HCT116 (cell line): ENCODE measurements at regions not wholly inside any gene's neighbourhood (a gene's known extent, or its start where the extent isn't known, plus 50 kb on each side); places are given as distances from the start of the nearest gene placed in this dataset.
"Not testable (repeated sequence)": the region's sequence is repeated elsewhere in the genome, so short reads cannot be mapped to it uniquely, and the experiment has no call there.

Experiments
- CTCF ChIP-seq, 3 experiments: fragments of 200-600 bp in 1 of 3; sonication (generic) in 1 of 3; IDR thresholded peaks in 2 of 3; conservative IDR thresholded peaks in 1 of 3; 2 replicates each; pipeline ENCODE4 v1.5.1; 2012 to 2017; ENCODE audit warnings: low read depth in 2 of 3, low read length in 2 of 3, antibody characterized with exemption in 1 of 3, borderline replicate concordance in 1 of 3, control low read depth in 1 of 3, mild to moderate bottlenecking in 1 of 3, mixed read lengths in 1 of 3, mixed run types in 1 of 3, moderate library complexity in 1 of 3; ENCODE audit not compliant: insufficient read depth in 1 of 3
- FOSL1 ChIP-seq: IDR thresholded peaks from 2 replicates; pipeline ENCODE4 v1.6.1; 2012; ENCODE audit warnings: low read depth

DNA sequence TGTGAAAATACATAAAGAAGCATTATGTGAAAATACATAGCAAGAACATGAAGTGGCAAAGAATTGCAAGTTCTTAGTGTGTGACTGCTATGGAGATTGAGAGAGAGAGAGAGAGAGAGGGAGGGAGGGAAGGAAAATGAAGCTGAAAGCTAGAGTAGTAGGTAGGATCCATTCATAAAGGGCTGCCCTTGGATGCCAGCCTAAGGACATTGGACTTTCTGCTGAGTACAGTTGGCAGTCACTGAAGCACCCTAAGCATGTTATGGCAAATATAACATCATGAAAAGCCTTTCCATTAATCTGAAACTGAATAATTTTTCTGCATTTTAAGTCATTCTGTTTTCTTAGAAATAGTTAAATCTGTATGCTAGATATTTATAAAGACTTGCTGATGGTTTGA lies 333.4 kb upstream of the NBPF12 start:
- not testable (repeated sequence) for TF ChIP-seq CTCF (IDR thresholded peaks at IDR 0.05 in 2 of 3, conservative IDR thresholded peaks at IDR 0.05 in 1 of 3; ENCODE audit: borderline replicate concordance in 1 of 3, insufficient read depth in 1 of 3, low read depth in 2 of 3, low read length in 2 of 3); FOSL1
